Gastroesophageal sphincter (tissue), 3 donors: ENCODE measurements at regions not wholly inside any gene's neighbourhood (a gene's known extent, or its start where the extent isn't known, plus 50 kb on each side); places are given as distances from the start of the nearest gene placed in this dataset.

ENCODE experiments used
- CTCF ChIP-seq, 4 experiments: fragments of 200-600 bp in 2 of 4; fragments of 450-650 bp in 2 of 4; sonication (generic) in 1 of 4; IDR thresholded peaks; one replicate each; pipeline ENCODE4 v1.5.1; 2017 to 2019; ENCODE audit warnings: antibody characterized with exemption in 4 of 4, mild to moderate bottlenecking in 2 of 4, moderate library complexity in 2 of 4
- EP300 ChIP-seq: sonication (generic); formaldehyde crosslinking; IDR thresholded peaks from one replicate; pipeline ENCODE4 v1.6.1; 2017; ENCODE audit warnings: antibody characterized with exemption, mild to moderate bottlenecking
- POLR2A ChIP-seq, 2 donors: fragments of 450-650 bp; IDR thresholded peaks; one replicate each; pipeline ENCODE4 v1.6.1; 2017; ENCODE audit warnings: antibody characterized with exemption in 2 of 2, mild to moderate bottlenecking in 2 of 2, moderate library complexity in 1 of 2
- POLR2AphosphoS5 ChIP-seq: sonication (generic); formaldehyde crosslinking; IDR thresholded peaks from one replicate; pipeline ENCODE4 v1.6.1; 2017; ENCODE audit warnings: antibody characterized with exemption

- no peak for TF ChIP-seq POLR2AphosphoS5
- TF ChIP-seq CTCF (IDR thresholded peaks at IDR 0.05), result no peak
- TF ChIP-seq EP300, result no peak
- TF ChIP-seq POLR2A (IDR thresholded peaks at IDR 0.05), result no peak
Measured at GRCh38 chr7:80348223-80348622, 163.6 kb downstream of the GNAT3 start.
